GM12891 (cell line): ENCODE measurements at regions not wholly inside any gene's neighbourhood (a gene's known extent, or its start where the extent isn't known, plus 50 kb on each side); places are given as distances from the start of the nearest gene placed in this dataset.

Source experiments
- PAX5 ChIP-seq: IDR thresholded peaks from 2 replicates; pipeline ENCODE4 v1.6.1; 2011; ENCODE audit warnings: low read length, moderate library complexity, mild to moderate bottlenecking; ENCODE audit not compliant: insufficient read depth, severe bottlenecking
- POLR2A ChIP-seq: IDR thresholded peaks from 2 replicates; pipeline ENCODE4 v1.6.1; 2011; ENCODE audit warnings: low read depth, low read length, control low read depth
- POLR2AphosphoS5 ChIP-seq: IDR thresholded peaks from 2 replicates; pipeline ENCODE4 v1.6.1; 2011; ENCODE audit warnings: low read depth, low read length, control low read depth
- POU2F2 ChIP-seq: IDR thresholded peaks from 2 replicates; pipeline ENCODE4 v1.6.1; 2011; ENCODE audit warnings: low read depth, mild to moderate bottlenecking, control low read depth, low read length, moderate library complexity
- SPI1 ChIP-seq: IDR thresholded peaks from 2 replicates; pipeline ENCODE4 v1.6.1; 2011; ENCODE audit warnings: low read depth, low read length, control low read depth
- TAF1 ChIP-seq: IDR thresholded peaks from 2 replicates; pipeline ENCODE4 v1.6.1; 2011; ENCODE audit warnings: low read depth, low read length, control low read depth

DNA sequence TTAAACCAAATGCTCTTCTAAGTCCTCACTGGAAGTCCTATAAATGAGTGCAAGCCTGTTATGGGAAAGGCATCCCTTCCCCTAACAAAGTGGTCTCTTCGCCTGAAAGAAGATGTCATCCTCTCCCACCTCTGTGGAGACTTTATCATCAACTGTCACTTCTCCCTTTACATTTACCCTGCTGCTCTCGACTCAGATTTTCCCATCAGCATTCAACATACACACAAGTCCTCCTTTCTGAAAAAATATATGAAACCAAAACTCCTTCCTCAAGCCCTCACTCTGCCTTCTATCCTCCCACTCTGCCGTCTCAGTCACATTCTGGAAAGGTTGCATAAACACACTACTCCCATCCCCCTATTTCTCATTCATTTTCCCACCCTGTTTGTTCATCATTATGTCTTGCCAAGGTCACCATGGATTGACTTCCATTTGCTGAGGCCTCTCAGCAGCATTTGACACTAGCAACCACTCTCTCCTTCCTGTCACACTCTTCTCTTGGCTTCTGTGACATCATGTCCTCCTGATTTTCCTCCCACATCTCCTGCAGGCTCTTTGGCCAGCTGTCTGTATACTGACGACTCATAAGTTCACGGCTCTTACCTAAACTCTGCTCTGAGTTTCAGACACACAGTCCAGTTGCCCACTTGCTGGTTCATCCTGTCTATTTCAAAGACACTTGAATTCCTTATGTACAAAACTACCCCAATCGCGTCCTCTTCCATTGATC lies 70.3 kb upstream of the SMAD3 start:
- TF ChIP-seq POLR2A, result no peak
- no peak for TF ChIP-seq POLR2AphosphoS5
- TF ChIP-seq SPI1, result 0 out of 2 replicates have a peak, but pooled peaks have one; percentile 8
- TF ChIP-seq TAF1, result no peak
- TF ChIP-seq PAX5, result no peak
- no peak for TF ChIP-seq POU2F2
